ENCODE measurements at regions not wholly inside any gene's neighbourhood (a gene's known extent, or its start where the extent isn't known, plus 50 kb on each side); places are given as distances from the start of the nearest gene placed in this dataset.
A peak's percentile ranks its signal among the peaks of the same experiment; 100 is the strongest.

GRCh38 chr3:184645336-184645735 is 66.5 kb downstream of the MAGEF1 start:
- intact Hi-C loops (cut with micrococcal nuclease): no loop called here
- Histone ChIP-seq H3K9me3 (replicated peaks in 1 of 2; ENCODE audit: control insufficient read depth in 1 of 2, insufficient read depth in 1 of 2, low read length in 2 of 2) (no peaks in the 10 kb centered on the region), H3K4me1 (ENCODE audit: control insufficient read depth in 1 of 2, insufficient read depth in 2 of 2, low read length in 2 of 2) (peaks cover 12 to 17% of the 10 kb centered on the region in 2 donors), H3K27me3 (ENCODE audit: control insufficient read depth in 2 of 2, insufficient read depth in 2 of 2, low read length in 2 of 2) (no peaks in the 10 kb centered on the region), H2AFZ (ENCODE audit: insufficient read depth, low read depth, low read length, poor library complexity, severe bottlenecking) (no peak overlapping the region), H3K9ac (ENCODE audit: insufficient read depth, low read length, poor library complexity, severe bottlenecking) (no peak overlapping the region), H3K4me2 (replicated peaks; ENCODE audit: extremely low read depth, low read length, poor library complexity, severe bottlenecking) (no peak overlapping the region), H4K20me1 (ENCODE audit: insufficient read depth, low read length) (no peaks in the 10 kb centered on the region), H3K79me2 (ENCODE audit: insufficient read depth, low read length) (no peaks in the 10 kb centered on the region), H3K36me3 (replicated peaks in 1 of 2; ENCODE audit: control insufficient read depth in 1 of 2, insufficient read depth in 2 of 2, low read length in 2 of 2) (no peaks in the 10 kb centered on the region), H3K4me3 (replicated peaks in 1 of 3; ENCODE audit: low read depth in 2 of 3, low read length in 3 of 3) (no peak overlapping the region), H3K27ac (ENCODE audit: low read depth in 1 of 2, low read length in 2 of 2) (no peak overlapping the region)
- WGBS (ENCODE audit: insufficient coverage): 71% methylated on average over 1 of the region's 3 CpGs
- peaks cover 21% of the 10 kb centered on the region for H3K4me1 Mint-ChIP-seq
- DNase-seq: no peak
- H3K4me3 Mint-ChIP-seq: no peak overlapping the region
- H3K36me3 Mint-ChIP-seq: peaks cover 2% of the 10 kb centered on the region in 2 donors
- H3K27ac Mint-ChIP-seq: no peak overlapping the region
- no peaks in the 10 kb centered on the region for H3K9me3 Mint-ChIP-seq
- peaks cover under 1 to 4% (median 2%) of the 10 kb centered on the region in 3 donors for H3K27me3 Mint-ChIP-seq (ENCODE audit: low read depth in 3 of 3)
- TF ChIP-seq CTCF (IDR thresholded peaks at IDR 0.05): no peak

- H3K9me3 Mint-ChIP-seq: peaks cover 0 to 2% (median 0%) of the 10 kb centered on the region in 7 donors
- Histone ChIP-seq H3K27me3 (ENCODE audit: control insufficient read depth in 2 of 2, insufficient read depth in 2 of 2, low read length in 2 of 2) (no peaks in the 10 kb centered on the region), H3K4me1 (ENCODE audit: control insufficient read depth in 1 of 2, insufficient read depth in 2 of 2, low read length in 2 of 2) (peaks cover 31 to 36% of the 10 kb centered on the region in 2 donors), H3K79me2 (ENCODE audit: insufficient read depth, low read length) (no peaks in the 10 kb centered on the region), H3K27ac (ENCODE audit: low read depth in 1 of 2, low read length in 2 of 2) (no peak overlapping the region), H3K4me2 (replicated peaks; ENCODE audit: extremely low read depth, low read length, poor library complexity, severe bottlenecking) (no peak overlapping the region), H2AFZ (ENCODE audit: insufficient read depth, low read depth, low read length, poor library complexity, severe bottlenecking) (no peak overlapping the region), H3K9me3 (replicated peaks in 1 of 2; ENCODE audit: control insufficient read depth in 1 of 2, insufficient read depth in 1 of 2, low read length in 2 of 2) (no peaks in the 10 kb centered on the region), H3K4me3 (replicated peaks in 1 of 3; ENCODE audit: low read depth in 2 of 3, low read length in 3 of 3) (no peak overlapping the region), H3K9ac (ENCODE audit: insufficient read depth, low read length, poor library complexity, severe bottlenecking) (no peak overlapping the region), H4K20me1 (ENCODE audit: insufficient read depth, low read length) (no peaks in the 10 kb centered on the region), H3K36me3 (replicated peaks in 1 of 2; ENCODE audit: control insufficient read depth in 1 of 2, insufficient read depth in 2 of 2, low read length in 2 of 2) (no peaks in the 10 kb centered on the region)
- H3K27ac Mint-ChIP-seq: peak overlapping the region in 1 of 7 donors; percentile 2
- no peak for TF ChIP-seq CTCF (IDR thresholded peaks at IDR 0.05)
- peaks cover 0 to 4% (median 2%) of the 10 kb centered on the region in 3 donors for H3K27me3 Mint-ChIP-seq (ENCODE audit: low read depth in 3 of 3)
- intact Hi-C loops (cut with micrococcal nuclease): no loop called here
- no peak overlapping the region for H3K4me3 Mint-ChIP-seq
- peaks cover 21% of the 10 kb centered on the region for H3K4me1 Mint-ChIP-seq
- peaks cover 2 to 9% of the 10 kb centered on the region in 2 donors for H3K36me3 Mint-ChIP-seq
- WGBS (ENCODE audit: insufficient coverage): 64% methylated on average over 4 of the region's 6 CpGs
- no peak for DNase-seq
Measured at GRCh38 chr3:184643442-184643841, 68.4 kb downstream of the MAGEF1 start.

All from CD14-positive monocyte (primary cell).